Umbilical cord (tissue), 1 donor: ENCODE measurements at regions not wholly inside any gene's neighbourhood (a gene's known extent, or its start where the extent isn't known, plus 50 kb on each side); places are given as distances from the start of the nearest gene placed in this dataset.

ENCODE experiments used
- DNase-seq: peaks from one replicate; pipeline ENCODE4 v3.0.0-alpha.2; 2015; ENCODE audit warnings: low spot score

DNA sequence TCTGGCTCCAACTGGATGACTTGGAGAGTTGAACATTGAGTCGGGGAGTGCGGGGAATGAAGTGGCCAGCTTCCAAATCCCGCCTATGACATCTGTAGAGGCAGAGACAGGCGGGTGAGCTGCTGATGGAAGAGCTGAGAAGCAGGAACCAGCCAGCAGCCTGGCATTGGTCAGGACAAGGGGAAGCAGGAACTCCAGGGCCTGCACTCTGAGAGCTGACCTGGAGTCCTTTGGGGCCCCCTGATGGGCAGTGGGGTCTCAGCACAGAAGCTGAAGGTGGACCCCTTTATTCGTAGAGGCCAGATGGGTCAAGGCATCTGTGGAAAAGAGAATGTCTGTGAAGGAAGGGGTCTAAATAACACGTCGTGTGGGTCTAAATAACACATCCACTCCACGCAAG lies 57.0 kb downstream of the SEC61G start:
- no peak for DNase-seq

DNA sequence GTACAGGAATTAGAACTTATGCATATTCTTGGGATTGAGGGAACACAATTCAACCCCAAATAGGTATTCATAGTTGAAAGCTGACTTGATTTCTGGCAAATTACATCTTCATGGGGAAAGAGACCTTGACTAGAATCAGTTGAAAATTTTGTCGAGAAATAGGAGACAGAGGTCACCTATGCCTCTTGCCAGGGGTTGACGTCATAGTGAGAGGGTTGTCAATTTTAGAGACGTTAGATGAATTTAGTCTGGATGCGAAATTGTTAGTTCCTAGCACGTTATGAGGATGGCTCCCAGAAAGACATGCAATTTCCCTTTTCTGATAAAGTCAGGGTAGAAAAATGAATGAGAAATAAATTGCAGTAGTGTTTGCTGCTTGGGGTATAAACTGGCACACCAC lies 59.3 kb downstream of the SEC61G start:
- DNase-seq, result no peak

DNA sequence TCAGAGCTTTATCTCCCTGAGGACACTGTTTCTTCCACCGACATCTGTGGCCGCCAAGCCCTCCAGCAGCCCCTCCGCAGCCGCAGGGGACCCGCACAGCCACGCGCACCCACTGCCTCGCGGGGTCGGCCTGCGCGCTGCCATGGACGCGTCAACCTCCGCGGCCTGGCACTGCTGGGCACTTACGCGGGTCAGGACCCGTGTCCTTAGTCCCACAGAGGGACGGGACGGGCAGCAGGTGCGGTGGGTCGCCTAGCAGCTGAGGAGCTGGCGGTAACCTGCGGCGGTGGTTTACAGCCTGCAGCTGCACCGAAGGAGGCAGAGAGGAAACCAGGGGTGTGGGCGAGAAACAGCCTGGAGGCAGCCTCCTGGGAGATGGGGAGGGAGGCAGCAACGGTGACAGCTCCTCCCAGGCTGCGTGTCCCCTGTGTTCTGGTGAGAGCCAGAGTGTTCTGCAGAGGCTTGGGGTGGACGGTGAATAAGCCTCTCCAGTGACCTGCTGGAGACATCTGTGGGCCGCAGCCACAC lies 61.3 kb downstream of the SEC61G start:
- DNase-seq, result no peak

DNA sequence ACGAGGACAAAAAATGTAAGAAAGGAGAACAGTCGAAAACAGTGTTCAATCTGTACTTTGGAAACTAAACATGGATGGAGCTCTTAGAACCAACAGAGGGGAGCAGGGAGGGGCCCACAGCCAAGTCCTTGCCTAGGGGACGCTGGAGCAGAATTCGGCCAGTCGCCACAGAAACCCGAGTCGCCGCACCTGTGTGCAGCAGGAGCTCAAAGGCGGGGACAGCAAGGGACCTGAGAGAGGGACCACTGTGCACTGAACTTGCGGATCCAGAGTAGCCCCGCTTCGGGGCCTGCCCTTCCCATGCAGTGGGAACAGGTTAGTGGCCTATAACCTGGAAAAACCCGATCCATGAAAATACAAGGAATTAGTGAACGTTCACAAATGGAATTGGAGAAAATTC lies 68.1 kb downstream of the SEC61G start:
- no peak for DNase-seq

DNA sequence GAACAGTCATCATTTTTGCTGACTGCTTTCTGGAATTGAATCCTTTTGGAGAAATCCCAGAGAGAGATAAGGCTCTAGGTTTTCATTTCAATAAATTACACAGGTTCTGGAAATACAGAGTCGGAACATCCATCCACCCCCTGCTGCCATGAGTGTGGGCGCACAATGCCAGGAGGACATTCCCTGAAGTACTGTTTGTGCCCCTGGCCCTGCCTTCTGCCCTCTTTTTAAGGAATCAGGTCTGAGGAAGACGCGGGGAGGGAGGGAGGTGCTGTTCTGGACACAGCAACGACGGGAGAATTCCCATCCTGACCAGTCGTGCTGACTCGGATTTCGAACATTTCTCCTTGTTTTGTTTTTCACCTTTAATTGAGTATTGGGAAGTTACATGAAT lies 69.0 kb downstream of the SEC61G start:
- DNase-seq, result no peak

DNA sequence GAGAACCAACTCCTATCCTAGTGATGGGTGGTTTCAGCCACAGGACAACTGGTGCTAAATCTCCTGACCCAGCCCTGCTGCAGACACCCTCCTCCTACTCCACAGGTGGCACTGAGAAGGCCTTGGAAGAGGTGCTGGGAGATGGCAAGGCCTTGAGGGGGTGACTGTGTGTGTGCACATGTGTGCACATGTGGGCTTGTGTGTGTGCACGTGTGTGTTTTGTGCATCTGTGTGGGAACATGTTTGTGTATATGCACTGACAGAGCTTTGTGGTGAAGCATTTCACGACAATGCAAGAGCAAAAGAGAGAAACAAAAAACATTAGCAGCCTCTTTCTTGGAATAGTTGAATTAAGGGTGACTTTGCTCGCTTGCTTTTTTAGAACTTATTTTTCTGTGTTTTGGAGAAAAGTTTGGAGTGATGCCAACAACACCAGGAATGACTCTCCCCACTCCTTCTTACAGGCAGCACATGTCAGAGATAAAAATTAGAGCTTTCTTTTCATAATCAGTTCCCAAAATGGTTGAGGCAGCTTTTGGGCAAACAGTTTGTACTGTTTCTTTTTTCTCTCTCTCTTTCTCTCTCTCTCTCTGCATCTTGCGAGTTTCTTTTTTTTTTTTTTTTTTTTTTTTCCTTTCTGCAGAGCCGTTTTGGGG lies 69.5 kb downstream of the SEC61G start:
- peak; percentile 22 for DNase-seq

DNA sequence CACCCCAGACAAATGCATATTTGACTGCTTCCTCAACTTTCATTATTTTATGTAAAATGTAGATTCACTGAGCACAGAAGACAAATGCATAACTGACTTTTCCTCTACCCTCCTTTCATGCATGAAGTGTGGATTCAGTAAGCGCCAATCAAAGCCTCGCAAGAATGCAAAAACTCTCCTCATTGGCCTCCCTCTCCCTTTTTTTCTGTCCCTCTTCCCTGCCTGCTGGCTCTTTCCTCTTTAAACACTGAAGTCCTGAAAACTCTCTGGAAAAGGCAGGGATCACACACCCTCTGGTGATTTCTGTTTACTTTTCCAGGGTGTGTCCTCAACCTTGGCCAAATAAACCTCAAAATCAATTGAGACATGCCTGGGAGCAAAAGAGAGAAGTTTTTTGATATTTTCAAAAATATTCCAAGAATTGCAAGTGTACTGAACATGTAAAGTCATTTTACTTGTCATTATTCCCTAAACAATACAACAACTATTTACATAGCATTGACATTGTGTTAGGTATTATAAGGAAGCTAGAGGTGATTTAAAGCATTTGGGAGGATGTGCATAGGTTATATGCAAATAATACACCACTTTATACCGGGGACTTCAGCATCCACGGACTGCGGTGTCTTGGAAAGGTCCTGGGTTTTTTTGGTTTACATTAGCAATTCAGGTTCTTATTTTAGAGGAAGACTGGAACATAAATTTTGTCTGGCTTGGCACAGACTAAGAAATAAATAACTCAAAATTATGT lies 71.4 kb downstream of the SEC61G start:
- no peak for DNase-seq

DNA sequence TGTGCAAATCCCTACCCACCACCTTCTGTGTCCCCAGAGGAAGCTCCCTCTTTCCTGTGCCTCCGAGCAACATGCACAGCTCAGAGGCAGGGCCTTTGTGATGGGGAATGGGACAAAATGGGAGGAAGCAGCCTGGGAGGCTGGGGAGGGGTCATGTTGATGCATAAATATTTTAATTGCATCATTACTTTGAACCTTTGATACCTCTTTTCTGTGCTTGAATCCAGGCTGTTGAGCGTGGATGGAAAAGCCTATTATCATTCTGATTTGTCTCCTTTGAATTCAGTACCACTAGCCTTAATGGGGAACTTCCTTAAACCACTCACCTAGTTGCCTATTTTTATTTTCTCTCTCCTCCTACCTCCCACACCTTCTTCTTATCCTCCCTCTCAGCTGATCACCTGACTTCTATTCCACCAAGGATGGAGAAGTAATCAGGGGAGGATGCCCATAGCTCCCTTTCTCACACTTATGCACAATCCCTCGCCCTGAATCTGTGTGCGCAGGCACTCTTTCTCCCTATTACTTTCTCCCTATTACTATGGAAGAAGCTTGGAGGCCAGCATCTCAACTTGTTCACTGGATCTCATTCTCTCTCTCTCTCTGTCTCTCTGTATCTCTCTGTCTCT lies 78.5 kb downstream of the SEC61G start:
- no peak for DNase-seq

DNA sequence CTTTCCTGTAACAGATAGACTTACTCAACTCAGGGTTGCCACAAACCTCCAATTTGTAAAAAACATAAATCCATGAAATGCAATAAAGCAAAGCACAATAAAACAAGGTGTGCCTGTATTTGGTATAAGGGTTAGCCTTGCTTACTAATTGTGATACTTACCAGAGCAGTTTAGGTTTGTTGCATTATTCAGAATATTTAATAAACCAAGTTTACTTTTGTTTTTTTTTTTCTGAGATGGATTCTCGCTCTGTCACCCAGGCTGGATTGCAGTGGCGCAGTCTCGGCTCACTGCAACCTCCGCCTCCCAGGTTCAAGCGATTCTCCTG lies 79.6 kb downstream of the SEC61G start:
- no peak for DNase-seq

DNA sequence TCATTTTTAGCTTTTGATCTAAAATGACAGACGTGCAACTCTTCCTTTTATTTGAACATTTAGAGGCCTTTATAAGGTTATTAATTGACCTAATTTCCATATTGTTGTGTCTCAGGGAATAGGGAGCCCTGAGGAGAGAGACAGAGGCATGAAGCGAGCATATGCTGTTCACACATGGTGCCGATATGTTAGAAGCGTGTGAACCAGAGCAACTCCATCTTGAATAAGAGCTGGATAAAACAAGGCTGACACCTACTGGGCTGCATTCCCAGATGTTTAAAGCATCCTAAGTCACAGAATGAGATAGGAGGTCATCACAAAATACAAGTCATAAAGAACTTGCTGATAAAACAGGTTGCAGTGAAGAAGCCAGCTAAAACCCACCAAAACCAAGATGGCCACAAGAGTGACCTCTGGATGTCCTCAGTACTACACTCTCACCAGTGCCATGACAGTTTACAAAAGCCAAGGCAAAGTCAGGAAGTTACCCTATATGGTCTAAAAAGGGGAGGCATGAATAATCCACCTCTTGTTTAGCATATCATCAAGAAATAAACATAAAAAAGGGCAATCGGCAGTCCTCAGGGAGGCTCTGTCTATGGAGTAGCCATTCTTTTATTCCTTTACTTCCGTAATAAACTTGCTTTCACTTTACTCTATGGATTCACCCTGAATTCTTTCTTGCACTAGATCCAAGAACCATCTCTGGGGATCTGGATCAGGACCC lies 80.1 kb downstream of the SEC61G start:
- no peak for DNase-seq

DNA sequence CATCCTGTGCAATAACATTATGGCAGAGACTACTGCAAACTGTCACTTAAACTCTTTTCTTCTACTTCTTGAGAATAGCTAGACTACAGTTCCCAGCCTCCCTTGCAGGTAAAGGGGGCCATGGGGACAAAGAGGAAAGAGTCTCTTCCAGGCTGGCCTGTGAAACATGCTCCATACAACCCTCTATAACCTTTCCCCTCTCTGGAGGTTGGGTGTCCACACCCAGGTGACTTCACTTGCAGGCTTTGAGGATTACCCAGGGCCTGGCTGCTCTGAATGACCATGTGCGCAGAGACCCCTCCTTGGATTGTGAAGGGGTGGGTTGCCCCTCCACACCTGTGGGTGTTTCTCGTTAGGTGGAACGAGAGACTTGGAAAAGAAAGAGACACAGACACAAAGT lies 84.1 kb downstream of the SEC61G start:
- no peak for DNase-seq

DNA sequence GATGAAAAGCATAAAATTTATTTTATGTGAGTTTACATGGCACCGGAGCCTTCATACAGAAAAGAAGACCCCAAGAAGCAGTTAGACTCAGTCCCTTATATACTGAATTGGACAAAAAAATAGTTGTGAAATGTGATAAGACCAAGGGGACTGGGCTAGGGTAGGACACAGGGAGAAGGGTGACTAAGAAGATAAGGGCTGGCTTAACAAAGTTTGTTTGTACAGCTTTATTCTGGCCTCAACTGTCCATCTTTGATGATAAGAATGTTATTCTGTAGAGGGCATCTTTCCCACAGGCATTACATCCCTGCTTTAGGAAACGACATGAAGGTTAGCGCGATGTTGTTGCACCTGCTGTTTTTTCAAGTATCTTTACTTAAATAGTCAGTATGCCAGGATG lies 86.5 kb downstream of the SEC61G start:
- DNase-seq, result no peak

DNA sequence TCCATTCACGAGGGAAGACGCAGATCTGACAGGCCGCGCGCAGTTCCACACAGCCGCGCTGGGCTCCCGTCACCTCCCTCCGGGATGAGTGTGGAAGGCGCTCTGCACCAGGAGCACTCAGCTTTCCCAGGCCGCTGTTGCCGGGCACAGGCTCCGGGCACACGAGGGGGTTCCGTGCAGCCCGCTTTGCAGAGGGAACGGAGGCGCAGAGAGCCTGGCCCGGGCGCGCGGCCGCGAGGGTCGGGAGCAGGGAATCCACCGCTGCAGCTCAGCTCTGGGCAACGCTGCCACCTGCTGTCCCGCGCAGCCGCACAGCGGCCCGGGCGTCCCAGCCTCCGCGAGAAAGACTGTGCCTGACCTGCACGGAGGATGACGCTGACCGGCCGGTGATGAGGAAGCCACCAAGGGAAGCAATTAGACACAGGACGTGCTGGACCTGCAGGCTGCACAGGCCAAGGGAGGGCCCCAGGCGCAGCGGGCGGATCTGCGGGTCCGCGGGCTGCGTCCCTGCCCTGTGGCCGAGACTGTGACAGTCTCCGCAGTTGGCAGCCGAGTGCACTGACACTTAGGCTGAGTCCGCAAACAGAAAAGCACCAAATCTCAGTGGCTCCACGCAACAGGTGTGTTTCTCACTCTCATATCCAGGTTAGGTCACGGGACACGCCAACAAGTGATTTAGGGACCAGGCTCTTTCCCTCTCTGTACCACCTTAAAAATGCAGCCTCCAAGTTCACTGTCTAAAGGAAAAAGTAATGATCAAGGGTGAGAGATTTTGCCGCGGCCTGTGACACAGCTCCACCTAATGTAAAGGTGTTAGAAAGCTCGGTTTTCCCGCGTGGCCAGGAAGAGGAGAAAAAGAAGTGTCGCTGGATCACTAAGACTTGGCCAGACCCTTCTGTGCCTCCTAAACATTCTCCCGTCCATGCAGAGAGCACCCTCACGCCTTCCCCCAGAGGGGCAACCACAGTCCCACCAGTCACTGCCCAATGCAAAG lies 94.5 kb downstream of the SEC61G start:
- DNase-seq, result peak; percentile 53

DNA sequence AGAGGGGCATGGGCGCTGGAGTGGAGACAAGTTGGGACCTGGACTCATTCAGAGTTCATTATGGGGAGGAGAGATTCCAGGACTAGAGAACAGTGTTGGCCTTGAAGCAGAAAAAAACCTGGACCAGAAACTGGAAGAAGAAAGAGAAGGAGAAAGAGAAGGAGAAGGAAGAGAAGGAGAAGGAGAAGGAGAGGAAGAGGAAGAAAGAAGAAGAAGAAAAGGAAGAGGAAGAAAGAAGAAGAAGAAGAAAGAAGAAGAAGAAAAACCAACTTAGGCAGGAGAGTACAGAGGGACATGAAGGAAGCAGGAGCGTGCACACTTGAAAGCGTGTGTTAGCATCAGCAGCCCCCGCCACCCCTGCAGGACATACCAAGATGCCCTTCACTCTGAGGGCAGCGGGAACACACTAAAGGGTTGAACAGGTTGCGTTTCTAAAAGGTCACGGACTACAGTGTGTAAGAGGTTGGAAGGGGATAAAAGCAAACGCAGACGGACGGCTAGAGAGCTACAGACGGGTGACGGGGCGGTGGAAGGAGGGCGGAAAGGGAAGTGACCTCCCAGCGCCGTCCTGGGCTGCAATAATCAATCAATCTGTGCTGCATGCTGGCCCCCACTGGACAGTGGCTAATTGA lies 95.3 kb downstream of the SEC61G start:
- DNase-seq, result no peak

DNA sequence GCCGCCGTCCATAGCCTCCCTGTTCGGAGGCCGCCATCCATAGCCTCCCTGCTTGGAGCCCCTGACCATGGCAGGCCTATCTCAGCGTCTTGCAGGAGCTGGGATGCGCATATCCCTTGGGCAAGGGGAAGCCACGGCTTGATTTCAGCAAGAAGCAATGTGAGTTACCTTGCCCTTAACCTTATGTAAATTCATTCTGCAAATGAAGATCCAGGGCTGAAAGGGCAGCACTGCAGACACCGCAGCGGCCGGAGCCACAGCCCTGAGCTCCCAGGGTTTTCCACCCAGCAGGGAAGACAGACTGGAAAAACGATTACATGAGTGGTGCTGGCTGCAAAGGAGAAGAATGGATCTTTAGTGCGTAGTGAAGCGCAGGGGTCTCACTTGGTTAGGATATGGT lies 95.8 kb downstream of the SEC61G start:
- no peak for DNase-seq

DNA sequence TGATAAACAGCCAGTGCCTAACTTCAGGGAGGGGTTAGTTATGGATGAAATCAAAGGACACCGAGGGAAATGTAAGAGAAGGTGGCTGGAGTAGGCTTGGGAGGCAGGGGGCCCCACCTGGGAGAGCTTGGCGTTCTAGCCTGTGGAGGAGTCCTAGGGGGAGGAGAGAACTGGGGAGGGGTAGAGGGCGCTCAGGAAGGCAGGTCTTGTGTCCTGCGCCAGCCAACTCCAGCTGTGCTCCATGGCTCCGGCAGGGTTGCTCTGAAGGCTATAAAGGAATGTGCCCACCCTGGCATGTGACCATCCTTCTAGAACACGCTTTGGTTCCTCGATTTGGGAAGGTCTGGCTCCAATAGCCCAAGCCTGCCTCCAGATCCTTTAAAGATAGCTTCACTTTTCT lies 96.3 kb downstream of the SEC61G start:
- no peak for DNase-seq

DNA sequence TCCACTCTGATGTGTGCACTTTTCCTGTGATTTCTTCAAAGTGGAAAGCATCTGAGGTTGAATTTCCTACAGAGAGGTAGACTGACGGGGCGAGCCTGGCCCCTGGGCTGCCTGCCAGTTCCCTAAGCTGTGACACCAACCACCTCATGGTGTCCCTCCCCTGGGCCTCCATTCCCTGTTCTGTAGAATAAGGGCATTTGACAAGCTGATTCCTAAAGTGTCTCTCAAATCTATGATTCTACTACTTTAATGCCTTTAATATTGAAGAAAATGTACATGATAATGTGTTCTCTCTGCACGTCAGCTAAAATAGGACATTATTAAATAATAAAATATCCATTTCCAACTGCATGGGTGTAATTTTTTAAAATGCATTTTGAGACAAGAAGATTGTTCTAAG lies 105.1 kb downstream of the SEC61G start:
- DNase-seq, result no peak

DNA sequence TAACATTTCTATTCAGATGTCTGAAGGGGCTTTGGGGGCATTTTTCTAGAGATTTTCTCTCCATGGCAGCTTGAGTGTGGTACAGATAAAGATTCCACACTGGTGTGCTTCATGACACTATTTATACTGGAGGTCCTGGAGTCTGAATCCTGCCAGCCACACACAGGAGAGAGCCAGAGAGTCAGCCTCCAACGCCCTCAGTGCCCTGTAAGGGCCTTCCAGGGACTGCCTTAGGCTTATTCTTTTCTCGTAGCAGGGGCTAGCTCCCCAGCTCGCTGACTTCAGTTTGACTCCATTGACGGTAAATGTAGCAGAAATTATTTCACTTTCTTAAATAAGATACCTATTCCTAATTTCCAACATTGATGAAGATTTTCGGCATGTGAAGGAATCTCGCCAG lies 100.9 kb downstream of the VSTM2A start:
- no peak for DNase-seq

DNA sequence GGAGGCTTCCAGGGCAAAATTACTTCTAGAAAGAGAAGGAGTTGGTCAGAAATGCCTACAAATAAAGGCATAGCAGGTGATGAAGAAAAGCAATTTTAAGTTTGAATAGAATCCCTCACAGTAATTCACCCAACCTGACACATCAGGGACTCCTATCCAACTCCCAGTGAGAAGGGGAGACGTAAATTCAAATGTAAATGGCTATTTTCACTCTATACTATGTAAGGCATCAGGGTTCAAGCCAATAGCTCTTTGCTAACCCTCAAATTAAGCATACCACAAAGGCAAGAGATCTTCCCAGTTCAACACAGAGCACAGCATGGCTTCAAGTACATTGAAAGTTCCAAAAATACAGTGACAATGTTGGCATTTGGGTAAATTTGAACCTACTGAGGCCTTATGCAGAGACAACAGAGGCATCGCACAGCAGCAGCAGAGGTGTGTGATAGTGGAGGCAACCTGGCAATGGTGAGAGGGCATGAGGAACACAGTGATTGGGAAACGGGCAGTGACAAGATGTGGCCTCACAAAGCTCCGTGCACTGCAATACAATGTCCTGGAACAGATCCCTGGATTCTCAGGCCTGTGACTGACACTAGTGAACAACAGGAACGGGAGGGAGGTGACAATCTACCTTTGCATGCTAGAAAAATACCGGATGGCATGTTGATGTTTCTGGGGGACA lies 95.7 kb downstream of the VSTM2A start:
- DNase-seq, result no peak

DNA sequence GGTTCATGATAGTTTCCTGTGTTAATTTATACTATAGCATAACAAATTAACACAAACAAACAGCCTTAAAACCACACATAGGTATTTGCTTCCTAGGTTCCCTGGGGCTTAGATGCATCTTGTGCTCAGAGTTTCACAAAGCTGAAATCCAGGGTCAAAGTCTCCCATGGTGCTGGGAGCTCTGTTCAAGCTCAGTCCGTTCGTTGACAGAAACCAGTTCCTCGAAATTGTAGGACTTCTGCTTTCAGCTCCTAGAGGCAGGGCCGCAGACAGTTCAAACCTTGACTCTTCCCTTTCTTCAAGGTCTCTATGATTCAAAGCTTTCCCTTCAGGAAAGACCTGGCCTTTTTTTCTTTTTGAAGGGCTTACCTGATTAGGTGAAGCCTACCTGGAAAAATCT lies 90.5 kb downstream of the VSTM2A start:
- peak; percentile 25 for DNase-seq
